ENCODE measurements at regions not wholly inside any gene's neighbourhood (a gene's known extent, or its start where the extent isn't known, plus 50 kb on each side); places are given as distances from the start of the nearest gene placed in this dataset.

- no peak for TF ChIP-seq ZNF407 (CRISPR knock-in tag; IDR thresholded peaks at IDR 0.05; ENCODE audit: not compliant biosample characterization)
Measured at GRCh38 chrX:40147971-40148370, 50.2 kb upstream of the BCOR start (continued).

Small RNA genes in the stretch of these regions (small RNA-seq; reads per million reads assigned to genes)
- gene RF00019 (ENCODE audit: insufficient read depth in 2 of 3, insufficient read length in 3 of 3, low read depth in 2 of 3, low replicate concordance in 1 of 3), result 0 reads per million in 3 experiments

All from HepG2 (cell line).